OCI-LY3 (cell line): ENCODE measurements at regions not wholly inside any gene's neighbourhood (a gene's known extent, or its start where the extent isn't known, plus 50 kb on each side); places are given as distances from the start of the nearest gene placed in this dataset.
"Not testable (repeated sequence)": the region's sequence is repeated elsewhere in the genome, so short reads cannot be mapped to it uniquely, and the experiment has no call there.

Experiments
- H2AFZ ChIP-seq: fragments of 200-600, 300-600 bp; shearing (Covaris generic); 2 replicates; pipeline ENCODE4 v1.6.0; 2014; ENCODE audit warnings: antibody characterized with exemption, low read depth, low read length
- H3K27ac ChIP-seq: fragments of 200-600, 300-600 bp; sonication (generic); 2 replicates; pipeline ENCODE4 v1.5.1; 2014; ENCODE audit warnings: mild to moderate bottlenecking, low read length, moderate library complexity, mixed read lengths
- H3K27me3 ChIP-seq: fragments of 200-600, 300-600 bp; sonication (generic); 2 replicates; pipeline ENCODE4 v1.6.1; 2014; ENCODE audit warnings: low read depth, low read length, mixed read lengths
- H3K36me3 ChIP-seq: fragments of 200-600, 300-600 bp; sonication (generic); replicated peaks from 2 replicates; pipeline ENCODE3; 2014; ENCODE audit warnings: low read depth, low read length, mixed read lengths
- H3K4me1 ChIP-seq: fragments of 300-600, 200-600 bp; sonication (generic); 2 replicates; pipeline ENCODE4 v1.6.1; 2014; ENCODE audit warnings: low read length, mixed read lengths
- H3K4me2 ChIP-seq: fragments of 200-600, 300-600 bp; sonication (generic); 2 replicates; pipeline ENCODE4 v1.6.1; 2014; ENCODE audit warnings: low read length, mixed read lengths
- H3K4me3 ChIP-seq: fragments of 300-600, 200-600 bp; sonication (generic); 2 replicates; pipeline ENCODE4 v1.5.1; 2014; ENCODE audit warnings: antibody characterized with exemption, mild to moderate bottlenecking, low read length, moderate library complexity
- H3K79me2 ChIP-seq: fragments of 300-600, 200-600 bp; shearing (Covaris generic); 2 replicates; pipeline ENCODE4 v1.6.1; 2014; ENCODE audit warnings: mild to moderate bottlenecking, low read length, mixed read lengths
- H3K9ac ChIP-seq: fragments of 300-600, 200-600 bp; shearing (Covaris generic); 2 replicates; pipeline ENCODE4 v1.6.0; 2014; ENCODE audit warnings: mild to moderate bottlenecking, low read length, moderate library complexity
- H3K9me3 ChIP-seq: fragments of 200-600, 300-600 bp; shearing (Covaris generic); 2 replicates; pipeline ENCODE4 v1.6.1; 2014; ENCODE audit warnings: low read length, mixed read lengths; ENCODE audit not compliant: insufficient read depth
- H4K20me1 ChIP-seq: fragments of 200-600, 300-600 bp; sonication (generic); 2 replicates; pipeline ENCODE4 v1.6.1; 2016; ENCODE audit warnings: low read length, mixed read lengths; ENCODE audit not compliant: insufficient read depth
- CTCF ChIP-seq: fragments of 200-600, 300-600 bp; sonication (generic); IDR thresholded peaks from 2 replicates; pipeline ENCODE4 v1.5.1; 2014; ENCODE audit warnings: antibody characterized with exemption, low read length, low read depth
- EZH2phosphoT487 ChIP-seq: fragments of 200-600 bp; shearing (Covaris generic); IDR thresholded peaks from 2 replicates; pipeline ENCODE4 v1.6.1; 2018; ENCODE audit warnings: antibody characterized with exemption, mixed run types, low read depth

GRCh38 chr6:30816791-30817739 lies 67.3 kb upstream of the DDR1 start:
- H3K79me2 ChIP-seq: no peaks in the 10 kb centered on the region
- no peaks in the 10 kb centered on the region for H3K36me3 ChIP-seq
- no peaks in the 10 kb centered on the region for H3K27me3 ChIP-seq
- no peak for TF ChIP-seq CTCF
- TF ChIP-seq EZH2phosphoT487: no peak
- H3K9ac ChIP-seq: peak overlapping the region; percentile 48; the same call in 1 of the 2 replicates
- H4K20me1 ChIP-seq: no peaks in the 10 kb centered on the region
- H2AFZ ChIP-seq: peak overlapping the region; percentile 77; the same call in 1 of the 2 replicates
- H3K4me1 ChIP-seq: peaks cover 46% of the 10 kb centered on the region
- no peak overlapping the region for H3K4me3 ChIP-seq
- H3K27ac ChIP-seq: peak overlapping the region; percentile 84
- H3K4me2 ChIP-seq: peak overlapping the region; percentile 70
- H3K9me3 ChIP-seq: no peaks in the 10 kb centered on the region

GRCh38 chr6:30816296-30816695 lies 68.0 kb upstream of the DDR1 start:
- not testable (repeated sequence) for H3K4me2 ChIP-seq, H3K9me3 ChIP-seq, H3K36me3 ChIP-seq, H3K4me3 ChIP-seq, H3K9ac ChIP-seq, H4K20me1 ChIP-seq, H3K27me3 ChIP-seq, H3K79me2 ChIP-seq, H2AFZ ChIP-seq, H3K27ac ChIP-seq
- peaks cover 48% of the 10 kb centered on the region for H3K4me1 ChIP-seq

GRCh38 chr6:30815041-30815742 lies 69.1 kb upstream of the DDR1 start:
- H3K79me2 ChIP-seq, H2AFZ ChIP-seq, H3K27ac ChIP-seq, H3K27me3 ChIP-seq, H4K20me1 ChIP-seq, H3K9me3 ChIP-seq, H3K36me3 ChIP-seq, H3K9ac ChIP-seq, H3K4me2 ChIP-seq, H3K4me3 ChIP-seq: not testable (repeated sequence)
- H3K4me1 ChIP-seq: peaks cover 59% of the 10 kb centered on the region

GRCh38 chr6:30814146-30815040 lies 69.9 kb upstream of the DDR1 start:
- Histone ChIP-seq H4K20me1 (no peaks in the 10 kb centered on the region), H3K79me2 (no peaks in the 10 kb centered on the region), H3K4me3 (no peak overlapping the region), H3K9me3 (peaks cover 3% of the 10 kb centered on the region; the same call in 1 of the 2 replicates), H3K4me1 (peaks cover 67% of the 10 kb centered on the region), H3K4me2 (peak overlapping the region; percentile 36), H3K9ac (peak overlapping the region; percentile 20; the same call in 1 of the 2 replicates), H2AFZ (peak overlapping the region; percentile 87), H3K27me3 (peaks cover 3% of the 10 kb centered on the region; the same call in 1 of the 2 replicates), H3K27ac (peak overlapping the region; percentile 42; the same call in 1 of the 2 replicates), H3K36me3 (no peaks in the 10 kb centered on the region)
- TF ChIP-seq CTCF: no peak
- no peak for TF ChIP-seq EZH2phosphoT487
